Panc1 (cell line): ENCODE measurements at regions not wholly inside any gene's neighbourhood (a gene's known extent, or its start where the extent isn't known, plus 50 kb on each side); places are given as distances from the start of the nearest gene placed in this dataset.

Experiments used
- ATAC-seq: fragments of 200-7000 bp; cut with Tn5 transposase; 2 replicates; pipeline ENCODE4 v1.9.1; 2020; ENCODE audit warnings: mild to moderate bottlenecking, moderate library complexity
- BruUV-seq: library from RNA; stranded (reverse); fragments of 400-500 nt; replicated peaks from 2 replicates; lab custom pipeline; 2021; lab: Mats Ljungman, UMichigan
- CTCF ChIA-PET: fragments of 300-600 bp; sonication (Branson Sonifier 250); formaldehyde crosslinking; loops from one replicate; lab custom pipeline; 2022; ENCODE audit warnings: antibody characterized with exemption; lab: Charles Lee
- POLR2A ChIA-PET: fragments of 300-600 bp; sonication (Branson Sonifier 250); formaldehyde crosslinking; loops from one replicate; lab custom pipeline; 2022; ENCODE audit warnings: antibody characterized with exemption; lab: Charles Lee
- DNase-seq: peaks from one replicate; pipeline ENCODE4 v3.0.0-alpha.2; 2010; ENCODE audit warnings: low read depth, low spot score
- H3K27ac ChIP-seq: 2 replicates; pipeline ENCODE4 v1.5.1; 2011; ENCODE audit warnings: mild to moderate bottlenecking, low read length, inconsistent platforms
- H3K27me3 ChIP-seq: fragments of 200-500 bp; sonication (Bioruptor generic); 2 replicates; pipeline ENCODE4 v1.6.0; 2014; ENCODE audit warnings: low read length, inconsistent platforms; ENCODE audit not compliant: control insufficient read depth, insufficient read depth
- H3K36me3 ChIP-seq: fragments of 200-500 bp; sonication (Bioruptor generic); 2 replicates; pipeline ENCODE4 v1.5.1; 2014; ENCODE audit warnings: inconsistent platforms, mild to moderate bottlenecking, low read length, moderate library complexity; ENCODE audit not compliant: control insufficient read depth, insufficient read depth
- H3K4me1 ChIP-seq: 2 replicates; pipeline ENCODE4 v1.5.1; 2011; ENCODE audit warnings: inconsistent platforms, mild to moderate bottlenecking, low read length, moderate library complexity; ENCODE audit not compliant: control insufficient read depth, insufficient read depth
- H3K4me3 ChIP-seq, 2 experiments: 2 replicates each; pipeline ENCODE4 v1.5.1; 2011 to 2012; ENCODE audit warnings: low read depth in 2 of 2, low read length in 2 of 2, mild to moderate bottlenecking in 2 of 2, inconsistent platforms in 1 of 2, moderate library complexity in 1 of 2
- H3K9me3 ChIP-seq: fragments of 200-500 bp; sonication (Bioruptor generic); 2 replicates; pipeline ENCODE4 v1.5.1; 2014; ENCODE audit warnings: low read depth, mild to moderate bottlenecking, inconsistent platforms, low read length, moderate library complexity; ENCODE audit not compliant: control insufficient read depth, insufficient read depth
- POLR2AphosphoS5 ChIP-seq: IDR thresholded peaks from 2 replicates; pipeline ENCODE4 v1.6.1; 2012; ENCODE audit warnings: mild to moderate bottlenecking, low read depth, low read length, moderate library complexity
- SIN3A ChIP-seq: IDR thresholded peaks from 2 replicates; pipeline ENCODE4 v1.6.1; 2012; ENCODE audit warnings: low read depth, mild to moderate bottlenecking, low read length, moderate library complexity, borderline replicate concordance; ENCODE audit not compliant: insufficient read depth
- TCF7L2 ChIP-seq: IDR thresholded peaks from 2 replicates; pipeline ENCODE4 v1.6.1; 2011; ENCODE audit warnings: mild to moderate bottlenecking, low read depth, low read length, inconsistent platforms
- in situ Hi-C: cut with HindIII; loops from 2 replicates; pipeline ENCODE4 v1.10.0; 2016; ENCODE audit warnings: low sequenced_read_pairs, low pct_unique_long_range_greater_than_20kb
- intact Hi-C: fragments of 100-400 bp; cut with micrococcal nuclease; formaldehyde crosslinking; loops from one replicate; pipeline ENCODE4 v1.10.0; 2022; ENCODE audit not compliant: unreplicated experiment
- TF ChIP-seq, protein P1 (sequence below): fragments of 450-650 bp; IDR thresholded peaks from 2 replicates; pipeline ENCODE4 v1.5.1; 2017; ENCODE audit warnings: mild to moderate bottlenecking
- TF ChIP-seq, protein P2 (sequence below), 2 experiments: IDR thresholded peaks; 2 replicates each; pipeline ENCODE4 v1.6.1; 2011 to 2012; ENCODE audit warnings: low read depth in 2 of 2, control low read depth in 1 of 2, low read length in 1 of 2, mild to moderate bottlenecking in 1 of 2, moderate library complexity in 1 of 2; ENCODE audit not compliant: insufficient read depth in 1 of 2

DNA sequence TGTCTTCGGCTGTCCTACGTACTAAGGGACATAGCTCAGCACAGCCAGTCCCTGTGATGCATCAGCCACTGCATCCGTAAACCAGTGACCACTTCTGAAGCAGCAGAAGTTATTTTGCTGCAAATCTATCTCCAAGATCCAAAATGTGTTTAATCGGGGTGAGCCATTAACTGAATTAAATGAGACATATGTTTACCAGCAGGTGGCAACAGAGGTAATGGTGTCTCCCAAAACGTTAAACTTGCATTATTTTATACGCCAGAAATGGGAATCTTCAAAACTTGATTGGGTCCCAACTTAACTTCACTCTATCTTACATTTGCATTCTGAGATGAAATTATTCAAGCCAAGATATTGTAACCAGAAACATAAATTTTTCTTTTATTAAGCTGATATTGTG, 75.3 kb upstream of the BOC start:
- POLR2A ChIA-PET: no interaction called here
- Histone ChIP-seq H3K4me3 (no peak overlapping the region), H3K27me3 (no peaks in the 10 kb centered on the region), H3K4me1 (no peaks in the 10 kb centered on the region), H3K27ac (no peak overlapping the region), H3K36me3 (no peaks in the 10 kb centered on the region), H3K9me3 (no peaks in the 10 kb centered on the region)
- CTCF ChIA-PET: interaction anchor here (0.8 kb wide), 1 partner anchor 152 kb away, joined by 5 read pairs; no protein-coding TSS in a partner anchor
- no TSS peak for BruUV-seq
- DNase-seq: peak; percentile 8
- TF ChIP-seq SIN3A: no peak
- TF ChIP-seq, protein P1, sequence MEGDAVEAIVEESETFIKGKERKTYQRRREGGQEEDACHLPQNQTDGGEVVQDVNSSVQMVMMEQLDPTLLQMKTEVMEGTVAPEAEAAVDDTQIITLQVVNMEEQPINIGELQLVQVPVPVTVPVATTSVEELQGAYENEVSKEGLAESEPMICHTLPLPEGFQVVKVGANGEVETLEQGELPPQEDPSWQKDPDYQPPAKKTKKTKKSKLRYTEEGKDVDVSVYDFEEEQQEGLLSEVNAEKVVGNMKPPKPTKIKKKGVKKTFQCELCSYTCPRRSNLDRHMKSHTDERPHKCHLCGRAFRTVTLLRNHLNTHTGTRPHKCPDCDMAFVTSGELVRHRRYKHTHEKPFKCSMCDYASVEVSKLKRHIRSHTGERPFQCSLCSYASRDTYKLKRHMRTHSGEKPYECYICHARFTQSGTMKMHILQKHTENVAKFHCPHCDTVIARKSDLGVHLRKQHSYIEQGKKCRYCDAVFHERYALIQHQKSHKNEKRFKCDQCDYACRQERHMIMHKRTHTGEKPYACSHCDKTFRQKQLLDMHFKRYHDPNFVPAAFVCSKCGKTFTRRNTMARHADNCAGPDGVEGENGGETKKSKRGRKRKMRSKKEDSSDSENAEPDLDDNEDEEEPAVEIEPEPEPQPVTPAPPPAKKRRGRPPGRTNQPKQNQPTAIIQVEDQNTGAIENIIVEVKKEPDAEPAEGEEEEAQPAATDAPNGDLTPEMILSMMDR: peak; percentile 72
- in situ Hi-C loops (no loop called here), intact Hi-C loops (loop anchor here (1.0 to 10.0 kb wide), 3 partner anchors 81 to 489 kb away; no protein-coding TSS in a partner anchor)
- peak; percentile 63; the same call in 1 of the 2 replicates for ATAC-seq

DNA sequence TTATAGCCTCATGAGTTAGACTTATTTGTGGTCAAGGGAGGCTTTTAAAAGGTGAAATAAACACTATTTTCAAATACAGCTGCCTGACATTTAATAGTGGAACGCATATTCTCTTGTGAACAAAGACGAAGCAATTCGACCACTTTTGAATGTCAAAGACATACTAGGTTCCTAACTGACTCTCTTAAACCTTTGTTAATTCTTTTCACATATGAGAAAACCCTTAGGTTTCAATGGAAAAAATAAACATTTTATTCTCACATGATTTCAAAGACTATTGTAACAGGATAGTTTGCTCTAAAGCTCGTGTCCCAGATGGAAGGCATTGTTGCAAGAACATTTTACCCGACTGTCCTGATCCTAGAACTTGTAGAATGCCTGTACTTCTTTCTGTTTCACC, 74.8 kb upstream of the BOC start:
- Histone ChIP-seq H3K36me3 (no peaks in the 10 kb centered on the region), H3K27ac (no peak overlapping the region), H3K4me3 (no peak overlapping the region), H3K27me3 (no peaks in the 10 kb centered on the region), H3K9me3 (no peaks in the 10 kb centered on the region), H3K4me1 (no peaks in the 10 kb centered on the region)
- ATAC-seq: no peak
- TF ChIP-seq, protein P2, sequence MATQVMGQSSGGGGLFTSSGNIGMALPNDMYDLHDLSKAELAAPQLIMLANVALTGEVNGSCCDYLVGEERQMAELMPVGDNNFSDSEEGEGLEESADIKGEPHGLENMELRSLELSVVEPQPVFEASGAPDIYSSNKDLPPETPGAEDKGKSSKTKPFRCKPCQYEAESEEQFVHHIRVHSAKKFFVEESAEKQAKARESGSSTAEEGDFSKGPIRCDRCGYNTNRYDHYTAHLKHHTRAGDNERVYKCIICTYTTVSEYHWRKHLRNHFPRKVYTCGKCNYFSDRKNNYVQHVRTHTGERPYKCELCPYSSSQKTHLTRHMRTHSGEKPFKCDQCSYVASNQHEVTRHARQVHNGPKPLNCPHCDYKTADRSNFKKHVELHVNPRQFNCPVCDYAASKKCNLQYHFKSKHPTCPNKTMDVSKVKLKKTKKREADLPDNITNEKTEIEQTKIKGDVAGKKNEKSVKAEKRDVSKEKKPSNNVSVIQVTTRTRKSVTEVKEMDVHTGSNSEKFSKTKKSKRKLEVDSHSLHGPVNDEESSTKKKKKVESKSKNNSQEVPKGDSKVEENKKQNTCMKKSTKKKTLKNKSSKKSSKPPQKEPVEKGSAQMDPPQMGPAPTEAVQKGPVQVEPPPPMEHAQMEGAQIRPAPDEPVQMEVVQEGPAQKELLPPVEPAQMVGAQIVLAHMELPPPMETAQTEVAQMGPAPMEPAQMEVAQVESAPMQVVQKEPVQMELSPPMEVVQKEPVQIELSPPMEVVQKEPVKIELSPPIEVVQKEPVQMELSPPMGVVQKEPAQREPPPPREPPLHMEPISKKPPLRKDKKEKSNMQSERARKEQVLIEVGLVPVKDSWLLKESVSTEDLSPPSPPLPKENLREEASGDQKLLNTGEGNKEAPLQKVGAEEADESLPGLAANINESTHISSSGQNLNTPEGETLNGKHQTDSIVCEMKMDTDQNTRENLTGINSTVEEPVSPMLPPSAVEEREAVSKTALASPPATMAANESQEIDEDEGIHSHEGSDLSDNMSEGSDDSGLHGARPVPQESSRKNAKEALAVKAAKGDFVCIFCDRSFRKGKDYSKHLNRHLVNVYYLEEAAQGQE (IDR thresholded peaks at IDR 0.05; ENCODE audit: insufficient read depth in 1 of 2, low read depth in 2 of 2, low read length in 1 of 2): no peak
- no peak for TF ChIP-seq POLR2AphosphoS5
- ChIA-PET CTCF (interaction anchor here (0.8 kb wide), 1 partner anchor 151 kb away, joined by 5 read pairs; no protein-coding TSS in a partner anchor), POLR2A (no interaction called here)
- intact Hi-C loops (loop anchor here (1.0 to 10.0 kb wide), 3 partner anchors 82 to 488 kb away; no protein-coding TSS in a partner anchor), in situ Hi-C loops (no loop called here)
- no TSS peak for BruUV-seq
- DNase-seq: no peak

DNA sequence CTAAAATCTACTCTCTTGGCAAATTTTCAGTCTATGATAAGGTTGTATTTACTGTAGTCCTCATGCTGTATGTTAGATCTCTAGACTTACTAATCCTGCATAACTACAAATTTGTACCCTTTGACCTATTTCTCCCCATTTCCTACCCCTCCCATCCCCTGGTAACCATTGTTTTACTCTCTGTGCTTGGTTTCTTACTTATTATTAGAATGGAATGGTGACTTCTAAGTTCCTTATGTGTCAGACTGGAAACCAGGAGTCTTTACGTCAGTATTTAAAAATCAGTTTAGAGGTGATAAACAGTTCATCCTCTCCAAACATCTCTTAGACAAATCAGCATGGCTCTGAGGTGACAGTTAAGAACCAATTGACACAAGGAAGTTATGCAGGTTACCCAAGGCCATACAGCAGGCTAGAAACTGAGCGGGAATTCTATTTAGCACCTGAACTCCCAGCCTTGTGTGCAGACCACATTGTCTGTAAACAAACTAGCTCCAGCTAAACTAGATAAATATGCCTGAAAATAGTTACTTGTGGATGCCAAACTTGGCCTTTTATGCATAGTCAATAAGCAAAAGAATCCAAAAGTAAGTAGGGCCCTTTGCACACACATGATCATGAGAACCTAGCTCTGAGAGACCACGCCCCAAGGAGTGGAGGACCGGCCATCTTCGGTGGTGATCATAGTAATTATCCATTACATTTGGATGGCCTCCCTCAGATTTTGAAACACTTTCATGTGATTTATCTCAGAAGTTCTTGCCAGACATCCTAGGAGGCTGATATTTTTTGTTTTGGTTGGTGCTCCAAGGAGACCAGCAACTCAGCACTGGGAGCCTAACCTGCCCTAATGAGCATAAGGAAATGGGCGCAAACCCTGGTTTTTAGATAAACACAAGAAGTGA, 72.3 kb upstream of the BOC start:
- CTCF ChIA-PET: no interaction called here
- intact Hi-C loops (loop anchor here (10.0 kb wide), 2 partner anchors 84 to 486 kb away; no protein-coding TSS in a partner anchor), in situ Hi-C loops (no loop called here)
- POLR2A ChIA-PET: no interaction called here
- TF ChIP-seq SIN3A: no peak
- no peak for TF ChIP-seq POLR2AphosphoS5
- TF ChIP-seq TCF7L2: no peak
- TF ChIP-seq, protein P2 (IDR thresholded peaks at IDR 0.05; ENCODE audit: insufficient read depth in 1 of 2, low read depth in 2 of 2, low read length in 1 of 2): no peak
- TF ChIP-seq, protein P1: no peak
- no peaks in the 10 kb centered on the region; the same call in 1 of the 2 replicates for H3K27me3 ChIP-seq
- no peak overlapping the region for H3K4me3 ChIP-seq
- no peak overlapping the region for H3K27ac ChIP-seq
- DNase-seq (no peak), ATAC-seq (no peak)
- H3K4me1 ChIP-seq: no peaks in the 10 kb centered on the region
- H3K36me3 ChIP-seq: no peaks in the 10 kb centered on the region
- no TSS peak for BruUV-seq
- no peaks in the 10 kb centered on the region for H3K9me3 ChIP-seq
